ENCODE measurements at regions not wholly inside any gene's neighbourhood (a gene's known extent, or its start where the extent isn't known, plus 50 kb on each side); places are given as distances from the start of the nearest gene placed in this dataset.
"Not testable (repeated sequence)": the region's sequence is repeated elsewhere in the genome, so short reads cannot be mapped to it uniquely, and the experiment has no call there.

GRCh38 chr10:53430127-53430891, 657.7 kb upstream of the MBL2 start:
- no peak for DNase-seq

- no peak for DNase-seq
Observed at GRCh38 chr10:53422223-53422888, 649.8 kb upstream of the MBL2 start.

- no peak for DNase-seq
Observed at GRCh38 chr10:53412651-53413050, 640.1 kb upstream of the MBL2 start.

- no peak for DNase-seq
Observed at GRCh38 chr10:53406532-53406931, 633.9 kb upstream of the MBL2 start.

GRCh38 chr10:53403688-53404087, 631.1 kb upstream of the MBL2 start:
- DNase-seq = no peak

GRCh38 chr10:53402594-53402993, 630.0 kb upstream of the MBL2 start:
- DNase-seq = no peak

GRCh38 chr10:53401536-53401935, 629.0 kb upstream of the MBL2 start:
- no peak for DNase-seq

- DNase-seq = no peak
Observed at GRCh38 chr10:53396876-53397275, 624.3 kb upstream of the MBL2 start.

- no peak for DNase-seq
Observed at GRCh38 chr10:53395449-53395848, 622.9 kb upstream of the MBL2 start.

GRCh38 chr10:53387562-53387961, 615.0 kb upstream of the MBL2 start:
- DNase-seq = no peak

- DNase-seq = no peak
Observed at GRCh38 chr10:53382543-53382942, 610.0 kb upstream of the MBL2 start.

GRCh38 chr10:53379956-53380355, 607.4 kb upstream of the MBL2 start:
- DNase-seq = no peak

GRCh38 chr10:53370347-53370746, 597.8 kb upstream of the MBL2 start:
- DNase-seq = no peak

- DNase-seq = no peak
Observed at GRCh38 chr10:53361936-53362335, 589.4 kb upstream of the MBL2 start.

- no peak for DNase-seq
Observed at GRCh38 chr10:53361281-53361680, 588.7 kb upstream of the MBL2 start.

- not testable (repeated sequence) for DNase-seq
Observed at GRCh38 chr10:53358978-53359377, 586.4 kb upstream of the MBL2 start.

- no peak for DNase-seq
Observed at GRCh38 chr10:53358536-53358935, 586.0 kb upstream of the MBL2 start.

- no peak for DNase-seq
Observed at GRCh38 chr10:53357587-53357986, 585.0 kb upstream of the MBL2 start.

GRCh38 chr10:53356616-53357349, 584.2 kb upstream of the MBL2 start:
- no peak for DNase-seq

GRCh38 chr10:53342531-53342930, 569.9 kb upstream of the MBL2 start:
- DNase-seq = not testable (repeated sequence)

GRCh38 chr10:53338199-53338598, 565.6 kb upstream of the MBL2 start:
- not testable (repeated sequence) for DNase-seq

GRCh38 chr10:53335803-53336422, 563.3 kb upstream of the MBL2 start:
- DNase-seq = not testable (repeated sequence)

- no peak for DNase-seq
Observed at GRCh38 chr10:53331460-53331859, 558.9 kb upstream of the MBL2 start.
